ENCODE measurements at regions not wholly inside any gene's neighbourhood (a gene's known extent, or its start where the extent isn't known, plus 50 kb on each side); places are given as distances from the start of the nearest gene placed in this dataset.

GRCh38 chr13:73913079-73913740, 221.0 kb downstream of the KLF12 start:
- no peak for DNase-seq
- TF ChIP-seq POLR2A (IDR thresholded peaks at IDR 0.05; ENCODE audit: low read length) (no peak), GATA1 (IDR thresholded peaks at IDR 0.05; ENCODE audit: low read depth, low read length) (no peak)

GRCh38 chr13:73911361-73911760, 222.8 kb downstream of the KLF12 start:
- no peak for DNase-seq
- TF ChIP-seq POLR2A (IDR thresholded peaks at IDR 0.05; ENCODE audit: low read length) (no peak), GATA1 (IDR thresholded peaks at IDR 0.05; ENCODE audit: low read depth, low read length) (no peak)

GRCh38 chr13:73910733-73911132, 223.5 kb downstream of the KLF12 start:
- no peak for TF ChIP-seq POLR2A (IDR thresholded peaks at IDR 0.05; ENCODE audit: low read length)
- no peak for TF ChIP-seq GATA1 (IDR thresholded peaks at IDR 0.05; ENCODE audit: low read depth, low read length)
- no peak for DNase-seq

GRCh38 chr13:73908809-73909208, 225.4 kb downstream of the KLF12 start:
- TF ChIP-seq GATA1 (IDR thresholded peaks at IDR 0.05; ENCODE audit: low read depth, low read length) (no peak), POLR2A (IDR thresholded peaks at IDR 0.05; ENCODE audit: low read length) (no peak)
- DNase-seq, result no peak

GRCh38 chr13:73904625-73905024, 229.6 kb downstream of the KLF12 start:
- no peak for TF ChIP-seq GATA1 (IDR thresholded peaks at IDR 0.05; ENCODE audit: low read depth, low read length)
- TF ChIP-seq POLR2A (IDR thresholded peaks at IDR 0.05; ENCODE audit: low read length), result no peak
- no peak for DNase-seq

- no peak for TF ChIP-seq POLR2A (IDR thresholded peaks at IDR 0.05; ENCODE audit: low read length)
- DNase-seq, result no peak
Observed at GRCh38 chr13:73903561-73903960, 230.6 kb downstream of the KLF12 start.

GRCh38 chr13:73902847-73903246, 231.4 kb downstream of the KLF12 start:
- no peak for TF ChIP-seq POLR2A (IDR thresholded peaks at IDR 0.05; ENCODE audit: low read length)
- TF ChIP-seq GATA1 (IDR thresholded peaks at IDR 0.05; ENCODE audit: low read depth, low read length), result no peak
- DNase-seq, result no peak

- DNase-seq, result no peak
- no peak for TF ChIP-seq GATA1 (IDR thresholded peaks at IDR 0.05; ENCODE audit: low read depth, low read length)
Observed at GRCh38 chr13:73902296-73902695, 231.9 kb downstream of the KLF12 start.

- no peak for DNase-seq
- TF ChIP-seq GATA1 (IDR thresholded peaks at IDR 0.05; ENCODE audit: low read depth, low read length) (no peak), POLR2A (IDR thresholded peaks at IDR 0.05; ENCODE audit: low read length) (no peak)
Observed at GRCh38 chr13:73901324-73902068, 232.7 kb downstream of the KLF12 start.

GRCh38 chr13:73900591-73900990, 233.6 kb downstream of the KLF12 start:
- TF ChIP-seq GATA1 (IDR thresholded peaks at IDR 0.05; ENCODE audit: low read depth, low read length) (no peak), POLR2A (IDR thresholded peaks at IDR 0.05; ENCODE audit: low read length) (no peak)
- no peak for DNase-seq

- DNase-seq, result no peak
- TF ChIP-seq GATA1 (IDR thresholded peaks at IDR 0.05; ENCODE audit: low read depth, low read length) (no peak), POLR2A (IDR thresholded peaks at IDR 0.05; ENCODE audit: low read length) (no peak)
Observed at GRCh38 chr13:73898899-73899298, 235.3 kb downstream of the KLF12 start.

GRCh38 chr13:73898276-73898675, 235.9 kb downstream of the KLF12 start:
- TF ChIP-seq POLR2A (IDR thresholded peaks at IDR 0.05; ENCODE audit: low read length) (no peak), GATA1 (IDR thresholded peaks at IDR 0.05; ENCODE audit: low read depth, low read length) (no peak)
- DNase-seq, result no peak

GRCh38 chr13:73894995-73895571, 239.1 kb downstream of the KLF12 start:
- no peak for DNase-seq
- TF ChIP-seq POLR2A (IDR thresholded peaks at IDR 0.05; ENCODE audit: low read length), result no peak
- TF ChIP-seq GATA1 (IDR thresholded peaks at IDR 0.05; ENCODE audit: low read depth, low read length), result no peak

- no peak for DNase-seq
- TF ChIP-seq POLR2A (IDR thresholded peaks at IDR 0.05; ENCODE audit: low read length), result no peak
- no peak for TF ChIP-seq GATA1 (IDR thresholded peaks at IDR 0.05; ENCODE audit: low read depth, low read length)
Observed at GRCh38 chr13:73893833-73894232, 240.4 kb downstream of the KLF12 start.

GRCh38 chr13:73891805-73892204, 242.4 kb downstream of the KLF12 start:
- no peak for DNase-seq
- no peak for TF ChIP-seq POLR2A (IDR thresholded peaks at IDR 0.05; ENCODE audit: low read length)
- no peak for TF ChIP-seq GATA1 (IDR thresholded peaks at IDR 0.05; ENCODE audit: low read depth, low read length)
